A673 (cell line): ENCODE measurements at regions not wholly inside any gene's neighbourhood (a gene's known extent, or its start where the extent isn't known, plus 50 kb on each side); places are given as distances from the start of the nearest gene placed in this dataset.

ENCODE experiments used
- BruUV-seq: library from RNA; stranded (reverse); fragments of 400-500 nt; replicated peaks from 2 replicates; lab custom pipeline; 2021; lab: Mats Ljungman, UMichigan
- CTCF ChIA-PET: fragments of 300-600 bp; sonication (Branson Sonifier 250); formaldehyde crosslinking; loops from one replicate; lab custom pipeline; 2022; ENCODE audit warnings: antibody characterized with exemption; lab: Charles Lee
- POLR2A ChIA-PET: fragments of 300-600 bp; sonication (Branson Sonifier 250); formaldehyde crosslinking; loops from one replicate; lab custom pipeline; 2022; ENCODE audit warnings: antibody characterized with exemption; ENCODE audit not compliant: low non-redundant PET; lab: Charles Lee
- DNase-seq: peaks from one replicate; pipeline ENCODE4 v3.0.0-alpha.2; 2015; ENCODE audit warnings: low spot score
- H3K27ac ChIP-seq: fragments of 200-600 bp; sonication (generic); 2 replicates; pipeline ENCODE4 v1.5.1; 2016; ENCODE audit warnings: mixed run types, low read depth, mild to moderate bottlenecking, mixed read lengths, antibody characterized with exemption, low read length; ENCODE audit not compliant: poor library complexity, severe bottlenecking
- H3K27me3 ChIP-seq: fragments of 200-600 bp; sonication (generic); replicated peaks from 2 replicates; pipeline ENCODE4 v1.6.1; 2017; ENCODE audit warnings: mixed run types, low read depth, mild to moderate bottlenecking, mixed read lengths, antibody characterized with exemption, low read length; ENCODE audit not compliant: insufficient read depth, poor library complexity
- H3K36me3 ChIP-seq: fragments of 200-600 bp; sonication (generic); 2 replicates; pipeline ENCODE4 v1.6.1; 2016; ENCODE audit warnings: mixed run types, mild to moderate bottlenecking, mixed read lengths, antibody characterized with exemption, low read length; ENCODE audit not compliant: insufficient read depth, poor library complexity, severe bottlenecking
- H3K4me1 ChIP-seq: fragments of 200-600 bp; sonication (generic); 2 replicates; pipeline ENCODE4 v1.6.1; 2017; ENCODE audit warnings: mixed run types, mild to moderate bottlenecking, mixed read lengths, antibody characterized with exemption, low read length; ENCODE audit not compliant: insufficient read depth, poor library complexity, severe bottlenecking
- H3K4me3 ChIP-seq: fragments of 200-600 bp; sonication (generic); 2 replicates; pipeline ENCODE4 v1.5.1; 2016; ENCODE audit warnings: low read depth, mixed run types, mild to moderate bottlenecking, mixed read lengths, low read length; ENCODE audit not compliant: poor library complexity, severe bottlenecking
- H3K9me3 ChIP-seq: fragments of 200-600 bp; sonication (generic); 2 replicates; pipeline ENCODE4 v1.6.1; 2016; ENCODE audit warnings: mixed run types, low read depth, mild to moderate bottlenecking, mixed read lengths, antibody characterized with exemption, low read length; ENCODE audit not compliant: poor library complexity, severe bottlenecking
- EZH2 ChIP-seq: fragments of 200-600 bp; sonication (generic); IDR thresholded peaks from 2 replicates; pipeline ENCODE4 v1.6.1; 2017; ENCODE audit warnings: borderline replicate concordance, low read depth, mild to moderate bottlenecking, mixed read lengths, antibody characterized with exemption, low read length; ENCODE audit not compliant: poor library complexity, severe bottlenecking
- intact Hi-C: fragments of 100-400 bp; cut with micrococcal nuclease; formaldehyde crosslinking; loops from one replicate; pipeline ENCODE4 v1.10.0; 2022; ENCODE audit not compliant: unreplicated experiment
- TF ChIP-seq, protein P1 (sequence below): fragments of 300-800, 200-600 bp; sonication (generic); conservative IDR thresholded peaks from 2 replicates; pipeline ENCODE4 v1.5.1; 2017; ENCODE audit warnings: low read depth, mild to moderate bottlenecking, antibody characterized with exemption, low read length, moderate library complexity, mixed read lengths

DNA sequence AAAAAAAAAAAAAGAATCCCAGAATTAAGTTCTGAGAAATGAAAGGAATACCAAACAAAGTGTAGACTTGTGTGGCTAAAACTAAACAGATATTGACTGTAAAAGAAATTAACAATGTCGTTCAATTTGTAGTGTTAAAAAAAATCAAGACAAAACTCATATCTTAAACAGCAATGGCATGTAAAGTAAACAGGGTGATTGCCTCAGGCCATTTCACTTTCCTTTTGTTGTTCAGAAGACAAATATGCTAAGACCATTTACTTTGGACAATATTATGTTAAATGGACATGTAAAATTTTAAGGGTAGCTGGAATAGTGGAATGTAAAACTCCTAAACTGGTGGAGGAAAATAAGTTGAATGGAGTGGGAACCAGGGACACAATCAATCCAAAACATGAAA, 139.1 kb downstream of the RTP4 start:
- Histone ChIP-seq H3K4me3 (no peak overlapping the region), H3K27ac (no peak overlapping the region), H3K27me3 (no peaks in the 10 kb centered on the region), H3K9me3 (peaks cover 2% of the 10 kb centered on the region), H3K4me1 (no peaks in the 10 kb centered on the region), H3K36me3 (no peaks in the 10 kb centered on the region)
- POLR2A ChIA-PET: no interaction called here
- no peak for DNase-seq
- intact Hi-C loops: no loop called here
- BruUV-seq: no TSS peak
- TF ChIP-seq, protein P1, sequence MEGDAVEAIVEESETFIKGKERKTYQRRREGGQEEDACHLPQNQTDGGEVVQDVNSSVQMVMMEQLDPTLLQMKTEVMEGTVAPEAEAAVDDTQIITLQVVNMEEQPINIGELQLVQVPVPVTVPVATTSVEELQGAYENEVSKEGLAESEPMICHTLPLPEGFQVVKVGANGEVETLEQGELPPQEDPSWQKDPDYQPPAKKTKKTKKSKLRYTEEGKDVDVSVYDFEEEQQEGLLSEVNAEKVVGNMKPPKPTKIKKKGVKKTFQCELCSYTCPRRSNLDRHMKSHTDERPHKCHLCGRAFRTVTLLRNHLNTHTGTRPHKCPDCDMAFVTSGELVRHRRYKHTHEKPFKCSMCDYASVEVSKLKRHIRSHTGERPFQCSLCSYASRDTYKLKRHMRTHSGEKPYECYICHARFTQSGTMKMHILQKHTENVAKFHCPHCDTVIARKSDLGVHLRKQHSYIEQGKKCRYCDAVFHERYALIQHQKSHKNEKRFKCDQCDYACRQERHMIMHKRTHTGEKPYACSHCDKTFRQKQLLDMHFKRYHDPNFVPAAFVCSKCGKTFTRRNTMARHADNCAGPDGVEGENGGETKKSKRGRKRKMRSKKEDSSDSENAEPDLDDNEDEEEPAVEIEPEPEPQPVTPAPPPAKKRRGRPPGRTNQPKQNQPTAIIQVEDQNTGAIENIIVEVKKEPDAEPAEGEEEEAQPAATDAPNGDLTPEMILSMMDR: no peak
- no peak for TF ChIP-seq EZH2
- CTCF ChIA-PET: no interaction called here

DNA sequence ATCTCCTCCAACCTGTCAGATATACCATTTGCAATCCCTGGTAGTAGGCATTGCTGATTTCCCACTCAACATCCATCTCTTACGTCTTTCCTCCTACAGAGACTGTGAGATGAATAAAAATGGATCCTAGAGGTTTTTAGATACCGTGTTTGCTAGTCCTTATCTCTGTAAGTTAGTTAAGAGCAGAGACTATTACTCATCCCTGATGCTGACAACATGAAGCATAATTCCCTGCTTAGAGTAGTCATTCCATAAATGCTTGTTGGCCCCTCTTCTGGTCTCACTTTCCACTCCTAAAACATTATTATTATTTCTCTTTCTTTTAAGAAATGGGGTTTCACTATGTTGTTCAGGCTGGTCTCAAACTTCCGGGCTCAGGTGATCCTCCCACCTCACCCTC, 136.2 kb downstream of the RTP4 start:
- POLR2A ChIA-PET: no interaction called here
- CTCF ChIA-PET: no interaction called here
- H3K9me3 ChIP-seq: no peaks in the 10 kb centered on the region
- no peak overlapping the region for H3K27ac ChIP-seq
- intact Hi-C loops: no loop called here
- no peak overlapping the region for H3K4me3 ChIP-seq
- TF ChIP-seq EZH2: no peak
- TF ChIP-seq, protein P1: no peak
- H3K36me3 ChIP-seq: no peaks in the 10 kb centered on the region
- no peak for DNase-seq
- BruUV-seq: no TSS peak
- no peaks in the 10 kb centered on the region for H3K27me3 ChIP-seq
- no peaks in the 10 kb centered on the region for H3K4me1 ChIP-seq

DNA sequence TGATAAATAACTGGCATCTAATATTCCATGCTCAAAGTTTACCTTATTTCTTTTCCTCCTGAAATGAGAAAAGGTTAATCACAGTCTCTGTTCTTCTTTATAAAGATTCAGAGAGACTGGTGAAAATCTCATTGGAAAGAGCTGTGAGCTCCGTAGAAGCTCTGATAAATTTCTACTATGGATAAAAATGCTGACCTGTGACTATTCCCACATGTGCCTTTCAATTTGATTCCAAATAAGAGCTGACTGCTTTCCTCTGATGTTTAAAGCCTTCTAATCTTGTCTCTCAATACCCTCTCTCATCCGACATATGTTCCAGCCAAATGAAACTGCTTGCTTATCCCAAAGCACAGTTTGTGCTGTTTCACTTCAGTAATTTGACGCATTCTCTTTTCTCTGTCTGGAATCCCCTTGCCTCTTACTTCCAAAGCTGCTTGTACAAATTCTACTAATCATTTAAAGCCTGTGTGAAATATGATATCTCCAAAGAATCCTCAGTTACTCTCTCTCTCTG, 130.1 kb downstream of the RTP4 start:
- no TSS peak for BruUV-seq
- H3K27me3 ChIP-seq: no peaks in the 10 kb centered on the region
- intact Hi-C loops: no loop called here
- no peaks in the 10 kb centered on the region for H3K4me1 ChIP-seq
- no peaks in the 10 kb centered on the region for H3K36me3 ChIP-seq
- H3K4me3 ChIP-seq: no peak overlapping the region
- TF ChIP-seq, protein P1: no peak
- TF ChIP-seq EZH2: no peak
- H3K27ac ChIP-seq: no peak overlapping the region
- ChIA-PET POLR2A (no interaction called here), CTCF (no interaction called here)
- no peak for DNase-seq
- H3K9me3 ChIP-seq: no peaks in the 10 kb centered on the region
